Upper lobe of left lung (tissue), 6 donors: ENCODE measurements at regions not wholly inside any gene's neighbourhood (a gene's known extent, or its start where the extent isn't known, plus 50 kb on each side); places are given as distances from the start of the nearest gene placed in this dataset.
A peak's percentile ranks its signal among the peaks of the same experiment; 100 is the strongest.
"Not testable (repeated sequence)": the region's sequence is repeated elsewhere in the genome, so short reads cannot be mapped to it uniquely, and the experiment has no call there.

ENCODE experiments used
- ATAC-seq, 2 donors: fragments of 200-7000 bp; cut with Tn5 transposase; one replicate each; pipeline ENCODE4 v1.9.1; 2022; ENCODE audit warnings: mild to moderate bottlenecking in 2 of 2, moderate library complexity in 2 of 2; ENCODE audit not compliant: low FRiP score in 2 of 2
- DNase-seq, 2 donors: peaks; one replicate each; pipeline ENCODE4 v3.0.0-alpha.2; 2019 to 2020
- H3K27ac ChIP-seq, 4 donors: fragments of 200-600 bp; sonication (generic); one replicate each; pipeline ENCODE4 v1.5.1; 2016 to 2019
- H3K27me3 ChIP-seq, 4 donors: fragments of 200-600 bp; sonication (generic); one replicate each; pipeline ENCODE4 v1.5.1; 2017 to 2019
- H3K36me3 ChIP-seq, 4 donors: fragments of 200-600 bp; sonication (generic); one replicate each; pipeline ENCODE4 v1.5.1; 2016 to 2019
- H3K4me1 ChIP-seq, 4 donors: fragments of 200-600 bp; sonication (generic); one replicate each; pipeline ENCODE4 v1.5.1; 2018 to 2019
- H3K4me3 ChIP-seq, 4 donors: fragments of 200-600 bp; sonication (generic); one replicate each; pipeline ENCODE4 v1.5.1; 2017 to 2019; ENCODE audit warnings: mild to moderate bottlenecking in 2 of 4, moderate library complexity in 1 of 4
- H3K9me3 ChIP-seq, 4 donors: fragments of 200-600 bp; sonication (generic); one replicate each; pipeline ENCODE4 v1.5.1; 2018 to 2019
- EP300 ChIP-seq, 4 donors: sonication (generic); formaldehyde crosslinking; IDR thresholded peaks; one replicate each; pipeline ENCODE4 v1.5.1; 2017; ENCODE audit warnings: antibody characterized with exemption in 4 of 4, control low read depth in 2 of 4
- POLR2A ChIP-seq, 4 donors: fragments of 450-650 bp; IDR thresholded peaks; one replicate each; pipeline ENCODE4 v1.5.1; 2016 to 2017; ENCODE audit warnings: antibody characterized with exemption in 4 of 4, mild to moderate bottlenecking in 2 of 4
- POLR2AphosphoS5 ChIP-seq, 2 donors: sonication (generic); formaldehyde crosslinking; IDR thresholded peaks; one replicate each; pipeline ENCODE4 v1.5.1; 2017; ENCODE audit warnings: antibody characterized with exemption in 2 of 2
- WGBS, 2 donors: methylation state at CpG; one replicate each; pipeline ENCODE4 v1.1.5; 2017 to 2018; 5-methylcytosine and 5-hydroxymethylcytosine counted together
- TF ChIP-seq, protein P1 (sequence below), 6 experiments: fragments of 450-650 bp in 4 of 6; fragments of 200-600 bp in 2 of 6; sonication (generic) in 2 of 6; IDR thresholded peaks; one replicate each; pipeline ENCODE4 v1.5.1; 2016 to 2019; ENCODE audit warnings: antibody characterized with exemption in 6 of 6
- donor health status: DM: no; HTN: no; CAD: no; lungs with moderate emphysema.
- donor health status: DM: no; HTN: yes; CAD: no; lungs with severe emphysema.

DNA sequence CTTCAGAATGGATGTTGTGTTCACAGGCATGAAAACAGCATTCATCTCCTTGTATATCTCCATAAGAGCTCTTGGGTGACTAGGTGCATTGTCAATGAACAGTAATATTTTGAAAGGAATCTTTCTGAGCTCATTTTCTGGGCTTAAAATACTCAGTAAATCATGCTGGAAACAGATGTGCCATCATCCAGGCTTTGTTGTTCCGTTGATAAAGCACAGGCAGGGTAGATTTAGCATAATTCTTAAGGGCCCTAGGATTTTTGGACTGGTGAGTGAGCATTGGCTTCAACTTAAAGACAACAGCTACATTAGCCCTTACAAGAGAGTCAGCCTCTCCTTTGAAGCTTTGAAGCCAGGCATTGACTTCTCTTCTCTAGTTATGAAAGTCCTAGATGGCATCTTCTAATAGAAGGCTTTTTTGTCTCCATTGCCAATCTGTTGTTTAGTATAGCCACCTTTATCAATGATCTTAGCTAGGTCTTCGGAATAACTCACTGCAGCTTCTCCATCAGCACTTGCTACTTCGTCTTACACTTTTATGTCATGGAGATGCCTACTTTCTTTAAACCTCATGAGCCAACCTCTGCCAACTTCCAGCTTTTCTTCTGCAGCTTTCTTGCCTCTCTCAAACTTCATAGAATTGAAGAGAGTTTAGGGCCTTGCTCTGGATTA lies 79.6 kb upstream of the PSMA6 start:
- H3K27ac ChIP-seq: peak overlapping the region in 1 of 4 donors; percentile 4
- no peaks in the 10 kb centered on the region for H3K9me3 ChIP-seq
- WGBS, 2 donors: 97 to 98% methylated on average over 3 of the region's 3 CpGs
- TF ChIP-seq, protein P1, sequence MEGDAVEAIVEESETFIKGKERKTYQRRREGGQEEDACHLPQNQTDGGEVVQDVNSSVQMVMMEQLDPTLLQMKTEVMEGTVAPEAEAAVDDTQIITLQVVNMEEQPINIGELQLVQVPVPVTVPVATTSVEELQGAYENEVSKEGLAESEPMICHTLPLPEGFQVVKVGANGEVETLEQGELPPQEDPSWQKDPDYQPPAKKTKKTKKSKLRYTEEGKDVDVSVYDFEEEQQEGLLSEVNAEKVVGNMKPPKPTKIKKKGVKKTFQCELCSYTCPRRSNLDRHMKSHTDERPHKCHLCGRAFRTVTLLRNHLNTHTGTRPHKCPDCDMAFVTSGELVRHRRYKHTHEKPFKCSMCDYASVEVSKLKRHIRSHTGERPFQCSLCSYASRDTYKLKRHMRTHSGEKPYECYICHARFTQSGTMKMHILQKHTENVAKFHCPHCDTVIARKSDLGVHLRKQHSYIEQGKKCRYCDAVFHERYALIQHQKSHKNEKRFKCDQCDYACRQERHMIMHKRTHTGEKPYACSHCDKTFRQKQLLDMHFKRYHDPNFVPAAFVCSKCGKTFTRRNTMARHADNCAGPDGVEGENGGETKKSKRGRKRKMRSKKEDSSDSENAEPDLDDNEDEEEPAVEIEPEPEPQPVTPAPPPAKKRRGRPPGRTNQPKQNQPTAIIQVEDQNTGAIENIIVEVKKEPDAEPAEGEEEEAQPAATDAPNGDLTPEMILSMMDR (IDR thresholded peaks at IDR 0.05): no peak
- no peak for TF ChIP-seq EP300 (IDR thresholded peaks at IDR 0.05)
- TF ChIP-seq POLR2AphosphoS5 (IDR thresholded peaks at IDR 0.05): no peak
- TF ChIP-seq POLR2A (IDR thresholded peaks at IDR 0.05): no peak
- ATAC-seq: no peak
- H3K4me3 ChIP-seq: no peak overlapping the region
- H3K27me3 ChIP-seq: no peaks in the 10 kb centered on the region
- peaks cover 7 to 23% (median 14%) of the 10 kb centered on the region in 4 donors for H3K4me1 ChIP-seq
- no peak for DNase-seq
- no peaks in the 10 kb centered on the region for H3K36me3 ChIP-seq

DNA sequence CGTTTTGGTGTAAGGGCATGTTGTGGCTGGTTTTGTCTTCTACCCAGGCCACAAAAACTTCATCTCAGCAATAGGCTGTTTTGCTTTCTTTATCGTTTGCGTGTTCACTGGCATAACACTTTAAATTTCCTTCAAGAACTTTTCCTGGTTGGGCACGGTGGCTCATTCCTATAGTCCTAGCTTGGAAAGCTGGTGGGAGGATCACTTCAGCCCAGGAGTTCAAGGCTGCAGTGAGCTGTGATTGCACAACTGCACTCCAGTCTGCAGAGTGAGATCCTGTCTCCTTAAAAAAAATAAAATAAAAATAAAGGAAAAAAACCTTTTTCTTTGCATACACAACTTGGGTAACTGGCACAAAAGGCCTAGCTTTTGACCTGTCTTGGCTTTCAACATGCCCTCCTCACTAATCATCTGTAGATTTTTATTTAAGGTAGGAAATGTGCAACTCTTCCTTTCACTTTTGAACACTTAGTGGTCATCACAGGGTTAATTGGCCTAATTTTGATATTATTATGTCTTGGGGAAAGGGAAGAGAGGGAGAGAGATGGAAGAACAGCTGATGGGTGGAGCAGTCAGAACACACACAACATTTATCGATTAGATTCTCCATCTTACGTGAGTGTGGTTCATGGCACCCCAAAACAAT lies 78.9 kb upstream of the PSMA6 start:
- TF ChIP-seq, protein P1 (IDR thresholded peaks at IDR 0.05): no peak
- Histone ChIP-seq H3K27me3 (no peaks in the 10 kb centered on the region), H3K9me3 (no peaks in the 10 kb centered on the region), H3K36me3 (no peaks in the 10 kb centered on the region), H3K27ac (peak overlapping the region in 1 of 4 donors; percentile 4), H3K4me1 (peaks cover 7 to 23% (median 14%) of the 10 kb centered on the region in 4 donors), H3K4me3 (no peak overlapping the region)
- ATAC-seq: no peak
- WGBS, 2 donors: 81 to 84% methylated on average over 6 of the region's 6 CpGs
- peak in 1 of 2 donors; percentile 48 for DNase-seq

DNA sequence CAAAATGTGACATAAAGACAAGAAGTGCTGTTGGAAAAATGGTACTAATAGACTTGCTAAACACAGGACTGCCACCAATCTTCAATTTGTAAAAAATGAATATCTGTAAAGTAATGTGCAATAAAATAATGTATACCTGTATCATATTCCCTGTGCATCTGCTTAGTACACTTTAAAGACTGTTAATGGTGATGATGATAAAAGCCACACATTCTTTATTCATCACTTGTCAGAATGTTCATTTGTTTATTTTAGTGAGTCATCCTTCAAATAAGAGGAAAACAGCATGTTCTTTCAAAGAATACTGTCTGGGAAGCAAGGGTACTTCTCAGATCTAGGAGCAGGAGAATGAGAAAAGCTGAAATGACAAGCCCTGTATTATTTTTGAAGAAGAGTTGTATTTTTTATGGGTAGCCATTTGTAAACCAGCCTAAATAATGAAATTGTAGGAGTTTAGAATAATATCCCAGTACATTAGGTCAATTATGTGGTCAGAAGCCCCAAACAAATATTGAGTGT lies 78.3 kb upstream of the PSMA6 start:
- TF ChIP-seq, protein P1 (IDR thresholded peaks at IDR 0.05): no peak
- TF ChIP-seq POLR2AphosphoS5 (IDR thresholded peaks at IDR 0.05) (no peak), POLR2A (IDR thresholded peaks at IDR 0.05) (no peak), EP300 (IDR thresholded peaks at IDR 0.05) (peak in 1 of 4 donors; percentile 38)
- Histone ChIP-seq H3K4me3 (no peak overlapping the region), H3K4me1 (peaks cover 7 to 23% (median 14%) of the 10 kb centered on the region in 4 donors), H3K36me3 (no peaks in the 10 kb centered on the region), H3K9me3 (no peaks in the 10 kb centered on the region), H3K27ac (peak overlapping the region in 2 of 4 donors; percentile 58 to 59), H3K27me3 (no peaks in the 10 kb centered on the region)
- ATAC-seq (peak in 1 of 2 donors; percentile 41), DNase-seq (no peak)

DNA sequence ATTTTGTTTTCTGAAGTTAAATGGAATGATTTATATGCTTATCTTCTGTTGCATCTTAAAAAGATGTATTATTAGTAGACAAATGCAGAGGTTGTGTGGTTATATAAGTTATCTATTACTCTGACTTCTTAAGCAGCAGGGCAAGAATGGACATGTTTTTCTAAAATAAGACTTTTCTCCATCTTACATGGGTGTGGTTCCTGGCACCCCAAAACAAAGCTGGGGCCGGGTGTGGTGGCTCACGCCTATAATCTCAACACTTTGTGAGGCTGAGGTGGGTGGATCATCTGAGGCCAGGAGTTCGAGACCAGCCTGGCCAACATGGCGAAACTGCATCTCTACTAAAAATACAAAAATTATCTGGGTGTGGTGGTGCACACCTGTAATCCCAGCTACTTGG lies 77.8 kb upstream of the PSMA6 start:
- 81 to 83% methylated on average over 2 to 4 of the region's 4 CpGs for WGBS, 2 donors
- H3K4me1 ChIP-seq: peaks cover 7 to 23% (median 14%) of the 10 kb centered on the region in 4 donors
- ATAC-seq, DNase-seq, H3K4me3 ChIP-seq, H3K36me3 ChIP-seq, H3K9me3 ChIP-seq, H3K27me3 ChIP-seq: not testable (repeated sequence)
- H3K27ac ChIP-seq: peak overlapping the region in 3 of 4 donors; percentile 13 to 59 (median 58)

DNA sequence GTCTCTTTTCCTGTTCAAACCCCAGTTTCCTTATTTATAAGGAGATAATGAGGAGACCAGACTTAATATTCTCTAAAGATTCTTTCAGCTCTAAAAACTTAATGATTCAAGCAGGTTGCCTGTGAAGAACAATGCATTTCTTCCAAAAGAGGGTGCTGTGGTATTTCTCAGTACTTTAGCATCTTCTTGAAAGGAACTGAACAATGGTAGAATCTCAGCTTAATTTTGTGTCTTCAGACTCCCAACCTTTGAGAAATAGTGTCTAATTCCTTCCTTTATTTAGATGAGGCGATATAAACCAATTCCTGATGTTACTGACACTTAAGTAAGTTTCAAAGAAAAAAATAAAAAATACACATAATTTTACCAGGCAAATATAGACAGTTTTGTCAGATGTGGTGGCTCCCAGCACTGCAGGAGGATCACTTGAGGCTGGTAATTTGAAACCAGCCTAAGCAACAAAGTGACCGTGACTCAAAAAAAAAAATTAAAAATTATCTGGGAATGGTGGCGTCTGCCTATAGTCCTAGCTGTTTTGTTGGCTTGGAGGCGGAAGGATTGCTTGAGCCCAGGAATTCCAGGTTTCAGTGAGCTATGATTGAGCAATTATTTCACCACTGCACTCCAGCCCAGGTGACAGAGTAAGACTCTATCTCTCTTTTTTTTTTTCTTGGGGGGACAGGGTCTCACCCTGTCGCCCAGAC lies 76.9 kb upstream of the PSMA6 start:
- no peak overlapping the region for H3K4me3 ChIP-seq
- no peaks in the 10 kb centered on the region for H3K9me3 ChIP-seq
- peak overlapping the region in 3 of 4 donors; percentile 44 to 59 (median 58) for H3K27ac ChIP-seq
- no peaks in the 10 kb centered on the region for H3K36me3 ChIP-seq
- H3K27me3 ChIP-seq: no peaks in the 10 kb centered on the region
- WGBS, 2 donors: 62 to 65% methylated on average over 5 of the region's 5 CpGs
- ATAC-seq (peak in 1 of 2 donors; percentile 53), DNase-seq (peak in 1 of 2 donors; percentile 59)
- TF ChIP-seq, protein P1 (IDR thresholded peaks at IDR 0.05): peak in 5 of 6 experiments; percentile 20 to 52 (median 34)
- TF ChIP-seq EP300 (IDR thresholded peaks at IDR 0.05): no peak
- TF ChIP-seq POLR2AphosphoS5 (IDR thresholded peaks at IDR 0.05): no peak
- no peak for TF ChIP-seq POLR2A (IDR thresholded peaks at IDR 0.05)
- H3K4me1 ChIP-seq: peaks cover 7 to 23% (median 14%) of the 10 kb centered on the region in 4 donors

DNA sequence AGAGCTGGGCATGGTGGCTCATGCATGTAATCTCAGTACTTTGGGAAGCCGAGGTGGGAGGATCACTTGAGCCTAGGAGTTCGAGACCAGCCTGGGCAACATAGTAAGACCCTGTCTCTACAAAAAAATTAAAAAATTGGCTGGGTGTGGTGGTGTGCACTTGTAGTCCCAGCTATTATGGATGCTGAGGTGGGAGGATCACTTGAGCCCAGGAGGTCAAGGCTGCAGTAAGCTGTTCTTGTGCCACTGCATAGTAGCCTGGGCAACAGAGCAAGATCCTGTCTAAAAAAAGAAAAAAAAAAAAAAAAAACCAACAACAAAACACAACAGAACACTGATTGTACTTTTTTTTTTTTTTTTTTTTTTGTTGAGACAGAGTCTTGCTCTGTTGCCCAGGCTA lies 74.0 kb upstream of the PSMA6 start:
- not testable (repeated sequence) for H3K27ac ChIP-seq, H3K9me3 ChIP-seq, DNase-seq, H3K27me3 ChIP-seq, H3K4me3 ChIP-seq, ATAC-seq, H3K36me3 ChIP-seq
- WGBS, 2 donors: 91 to 96% methylated on average over 2 of the region's 2 CpGs
- peaks cover 7 to 21% (median 18%) of the 10 kb centered on the region in 4 donors for H3K4me1 ChIP-seq
